ENCODE measurements at regions not wholly inside any gene's neighbourhood (a gene's known extent, or its start where the extent isn't known, plus 50 kb on each side); places are given as distances from the start of the nearest gene placed in this dataset.
"Not testable (repeated sequence)": the region's sequence is repeated elsewhere in the genome, so short reads cannot be mapped to it uniquely, and the experiment has no call there.

- H3K9me3 Mint-ChIP-seq = no peaks in the 10 kb centered on the region
- intact Hi-C loops (cut with micrococcal nuclease) = no loop called here
- H3K27ac Mint-ChIP-seq = no peak overlapping the region
- no peak for DNase-seq
- no peaks in the 10 kb centered on the region for H3K4me1 Mint-ChIP-seq (ENCODE audit: low read depth)
- H3K27me3 Mint-ChIP-seq (ENCODE audit: low read depth) = no peaks in the 10 kb centered on the region
- H3K36me3 Mint-ChIP-seq (ENCODE audit: low read depth) = no peaks in the 10 kb centered on the region
- H3K4me3 Mint-ChIP-seq = no peak overlapping the region
- CTCF ChIA-PET = interaction anchor here (1.2 kb wide), 1 partner anchor 67 kb away, joined by 3 read pairs; no protein-coding TSS in a partner anchor
Observed at GRCh38 chr1:223022641-223023473, 120.2 kb downstream of the TLR5 start.

GRCh38 chr1:223023863-223024262 lies 119.2 kb downstream of the TLR5 start:
- Mint-ChIP-seq H3K4me1 (ENCODE audit: low read depth) (no peaks in the 10 kb centered on the region), H3K27me3 (ENCODE audit: low read depth) (no peaks in the 10 kb centered on the region), H3K27ac (no peak overlapping the region), H3K9me3 (no peaks in the 10 kb centered on the region), H3K36me3 (ENCODE audit: low read depth) (no peaks in the 10 kb centered on the region), H3K4me3 (no peak overlapping the region)
- DNase-seq = no peak
- CTCF ChIA-PET = interaction anchor here (0.5 to 1.2 kb wide), 2 partner anchors 66 to 101 kb away, joined by 3 read pairs; no protein-coding TSS in a partner anchor
- intact Hi-C loops (cut with micrococcal nuclease) = no loop called here

- intact Hi-C loops (cut with micrococcal nuclease); H3K4me1 Mint-ChIP-seq (ENCODE audit: low read depth); H3K36me3 Mint-ChIP-seq (ENCODE audit: low read depth); H3K27me3 Mint-ChIP-seq (ENCODE audit: low read depth); H3K4me3 Mint-ChIP-seq; H3K27ac Mint-ChIP-seq; DNase-seq; CTCF ChIA-PET; H3K9me3 Mint-ChIP-seq: not testable (repeated sequence)
Observed at GRCh38 chr1:223024486-223024885, 118.6 kb downstream of the TLR5 start.

GRCh38 chr1:223025190-223025734 lies 117.8 kb downstream of the TLR5 start:
- H3K36me3 Mint-ChIP-seq (ENCODE audit: low read depth); CTCF ChIA-PET; H3K9me3 Mint-ChIP-seq; H3K4me1 Mint-ChIP-seq (ENCODE audit: low read depth); H3K27ac Mint-ChIP-seq; DNase-seq; H3K27me3 Mint-ChIP-seq (ENCODE audit: low read depth); intact Hi-C loops (cut with micrococcal nuclease); H3K4me3 Mint-ChIP-seq: not testable (repeated sequence)

- H3K4me3 Mint-ChIP-seq; intact Hi-C loops (cut with micrococcal nuclease); H3K27ac Mint-ChIP-seq; H3K9me3 Mint-ChIP-seq; DNase-seq; CTCF ChIA-PET; H3K27me3 Mint-ChIP-seq (ENCODE audit: low read depth); H3K36me3 Mint-ChIP-seq (ENCODE audit: low read depth); H3K4me1 Mint-ChIP-seq (ENCODE audit: low read depth): not testable (repeated sequence)
Observed at GRCh38 chr1:223026639-223027038, 116.4 kb downstream of the TLR5 start.

- no peaks in the 10 kb centered on the region for H3K9me3 Mint-ChIP-seq
- H3K36me3 Mint-ChIP-seq (ENCODE audit: low read depth) = no peaks in the 10 kb centered on the region
- no peaks in the 10 kb centered on the region for H3K27me3 Mint-ChIP-seq (ENCODE audit: low read depth)
- CTCF ChIA-PET = no interaction called here
- no peaks in the 10 kb centered on the region for H3K4me1 Mint-ChIP-seq (ENCODE audit: low read depth)
- no peak for DNase-seq
- H3K4me3 Mint-ChIP-seq = no peak overlapping the region
- intact Hi-C loops (cut with micrococcal nuclease) = no loop called here
- no peak overlapping the region for H3K27ac Mint-ChIP-seq
Observed at GRCh38 chr1:223029985-223030769, 112.9 kb downstream of the TLR5 start.

GRCh38 chr1:223030871-223031400 lies 112.1 kb downstream of the TLR5 start:
- peaks cover 2% of the 10 kb centered on the region for H3K27me3 Mint-ChIP-seq (ENCODE audit: low read depth)
- H3K27ac Mint-ChIP-seq = no peak overlapping the region
- DNase-seq = no peak
- no peaks in the 10 kb centered on the region for H3K9me3 Mint-ChIP-seq
- no peaks in the 10 kb centered on the region for H3K36me3 Mint-ChIP-seq (ENCODE audit: low read depth)
- H3K4me3 Mint-ChIP-seq = no peak overlapping the region
- intact Hi-C loops (cut with micrococcal nuclease) = no loop called here
- CTCF ChIA-PET = interaction anchor here (0.8 kb wide), 1 partner anchor 50 kb away, joined by 3 read pairs; no protein-coding TSS in a partner anchor
- H3K4me1 Mint-ChIP-seq (ENCODE audit: low read depth) = no peaks in the 10 kb centered on the region

- CTCF ChIA-PET = interaction anchor here (0.8 kb wide), 1 partner anchor 49 kb away, joined by 3 read pairs; no protein-coding TSS in a partner anchor
- H3K4me1 Mint-ChIP-seq (ENCODE audit: low read depth) = no peaks in the 10 kb centered on the region
- no peak overlapping the region for H3K27ac Mint-ChIP-seq
Observed at GRCh38 chr1:223031733-223032601, 111.1 kb downstream of the TLR5 start.

GRCh38 chr1:223033658-223034057 lies 109.4 kb downstream of the TLR5 start:
- Mint-ChIP-seq H3K27me3 (ENCODE audit: low read depth) (peaks cover 4% of the 10 kb centered on the region), H3K9me3 (no peaks in the 10 kb centered on the region), H3K4me3 (no peak overlapping the region), H3K36me3 (ENCODE audit: low read depth) (no peaks in the 10 kb centered on the region), H3K27ac (no peak overlapping the region), H3K4me1 (ENCODE audit: low read depth) (no peaks in the 10 kb centered on the region)
- intact Hi-C loops (cut with micrococcal nuclease) = no loop called here
- CTCF ChIA-PET = no interaction called here
- no peak for DNase-seq

More at GRCh38 chr1:223031733-223032601, 111.1 kb downstream of the TLR5 start:
- Mint-ChIP-seq H3K9me3 (no peaks in the 10 kb centered on the region), H3K4me3 (no peak overlapping the region), H3K27me3 (ENCODE audit: low read depth) (peaks cover 4% of the 10 kb centered on the region), H3K36me3 (ENCODE audit: low read depth) (no peaks in the 10 kb centered on the region)
- intact Hi-C loops (cut with micrococcal nuclease) = no loop called here
- no peak for DNase-seq

GRCh38 chr1:223034270-223034798 lies 108.7 kb downstream of the TLR5 start:
- no peak for DNase-seq
- intact Hi-C loops (cut with micrococcal nuclease) = no loop called here
- H3K27me3 Mint-ChIP-seq (ENCODE audit: low read depth) = peaks cover 4% of the 10 kb centered on the region
- no peak overlapping the region for H3K4me3 Mint-ChIP-seq
- H3K4me1 Mint-ChIP-seq (ENCODE audit: low read depth) = no peaks in the 10 kb centered on the region
- CTCF ChIA-PET = no interaction called here
- H3K27ac Mint-ChIP-seq = no peak overlapping the region
- no peaks in the 10 kb centered on the region for H3K9me3 Mint-ChIP-seq
- H3K36me3 Mint-ChIP-seq (ENCODE audit: low read depth) = no peaks in the 10 kb centered on the region

- CTCF ChIA-PET = interaction anchor here (0.6 kb wide), 1 partner anchor 24 kb away, joined by 5 read pairs; no protein-coding TSS in a partner anchor
- H3K36me3 Mint-ChIP-seq (ENCODE audit: low read depth) = no peaks in the 10 kb centered on the region
Observed at GRCh38 chr1:223035724-223036478, 107.1 kb downstream of the TLR5 start.

More at GRCh38 chr1:223035724-223036478, 107.1 kb downstream of the TLR5 start:
- no peak for DNase-seq
- Mint-ChIP-seq H3K27ac (no peak overlapping the region), H3K27me3 (ENCODE audit: low read depth) (peaks cover 7% of the 10 kb centered on the region), H3K9me3 (no peaks in the 10 kb centered on the region), H3K4me1 (ENCODE audit: low read depth) (no peaks in the 10 kb centered on the region), H3K4me3 (no peak overlapping the region)
- intact Hi-C loops (cut with micrococcal nuclease) = no loop called here
